Activated T-helper 1 cell treated with anti-CD3 and anti-CD28 coated beads, Interleukin-12 subunit alpha, Interleukin-12 subunit beta, Interleukin-2, Interleukin-4 antibody, amounts not matched to agents 30 ng/mL and 10 ng/mL and 1 ng/mL, durations not matched to agents 14 hours and 24 hours and 36 hours (primary cell): ENCODE measurements at regions not wholly inside any gene's neighbourhood (a gene's known extent, or its start where the extent isn't known, plus 50 kb on each side); places are given as distances from the start of the nearest gene placed in this dataset.
"Not testable (repeated sequence)": the region's sequence is repeated elsewhere in the genome, so short reads cannot be mapped to it uniquely, and the experiment has no call there.

ENCODE experiments used
- DNase-seq: peaks from one replicate; pipeline ENCODE4 v3.0.0; 2021; ENCODE audit warnings: low spot score
- H3K27ac Mint-ChIP-seq: one replicate; pipeline ENCODE4 v1.8.0; 2021; ENCODE audit warnings: mild to moderate bottlenecking, mixed read lengths
- H3K27me3 Mint-ChIP-seq: one replicate; pipeline ENCODE4 v1.8.0; 2022; ENCODE audit warnings: mild to moderate bottlenecking, moderate library complexity, mixed read lengths; ENCODE audit not compliant: insufficient read depth
- H3K36me3 Mint-ChIP-seq: one replicate; pipeline ENCODE4 v1.8.0; 2021; ENCODE audit warnings: low read depth, mixed read lengths
- H3K4me1 Mint-ChIP-seq: one replicate; pipeline ENCODE4 v1.8.0; 2021; ENCODE audit warnings: low read depth, mixed read lengths
- H3K4me3 Mint-ChIP-seq: one replicate; pipeline ENCODE4 v1.8.0; 2021; ENCODE audit warnings: mild to moderate bottlenecking, moderate library complexity, mixed read lengths
- H3K9me3 Mint-ChIP-seq: one replicate; pipeline ENCODE4 v1.8.0; 2021; ENCODE audit warnings: mixed read lengths
- intact Hi-C: fragments of 100-400 bp; cut with micrococcal nuclease; formaldehyde crosslinking; loops from one replicate; pipeline ENCODE4 v1.15.1; 2024

GRCh38 chr5:169531631-169532030 is 51.9 kb upstream of the SPDL1 start:
- Mint-ChIP-seq H3K4me3 (no peak overlapping the region), H3K36me3 (no peaks in the 10 kb centered on the region), H3K4me1 (no peaks in the 10 kb centered on the region), H3K27me3 (peaks cover 16% of the 10 kb centered on the region), H3K27ac (no peak overlapping the region), H3K9me3 (no peaks in the 10 kb centered on the region)
- intact Hi-C loops = no loop called here
- DNase-seq = no peak

- intact Hi-C loops = no loop called here
- no peaks in the 10 kb centered on the region for H3K9me3 Mint-ChIP-seq
- peaks cover 12% of the 10 kb centered on the region for H3K27me3 Mint-ChIP-seq
- H3K36me3 Mint-ChIP-seq = no peaks in the 10 kb centered on the region
- no peak for DNase-seq
- H3K4me3 Mint-ChIP-seq = no peak overlapping the region
- H3K4me1 Mint-ChIP-seq = no peaks in the 10 kb centered on the region
- no peak overlapping the region for H3K27ac Mint-ChIP-seq
These were observed 55.7 kb upstream of the SPDL1 start for GRCh38 chr5:169527863-169528262.

GRCh38 chr5:169527066-169527465 is 56.5 kb upstream of the SPDL1 start:
- no peaks in the 10 kb centered on the region for H3K4me1 Mint-ChIP-seq
- peaks cover 12% of the 10 kb centered on the region for H3K27me3 Mint-ChIP-seq
- H3K9me3 Mint-ChIP-seq = no peaks in the 10 kb centered on the region
- intact Hi-C loops = no loop called here
- no peak overlapping the region for H3K27ac Mint-ChIP-seq
- H3K4me3 Mint-ChIP-seq = no peak overlapping the region
- H3K36me3 Mint-ChIP-seq = no peaks in the 10 kb centered on the region
- no peak for DNase-seq

GRCh38 chr5:169522851-169523250 is 60.7 kb upstream of the SPDL1 start:
- DNase-seq = no peak
- Mint-ChIP-seq H3K4me1 (no peaks in the 10 kb centered on the region), H3K27me3 (peaks cover 12% of the 10 kb centered on the region), H3K36me3 (no peaks in the 10 kb centered on the region), H3K27ac (no peak overlapping the region), H3K4me3 (no peak overlapping the region), H3K9me3 (no peaks in the 10 kb centered on the region)
- intact Hi-C loops = no loop called here

- Mint-ChIP-seq H3K36me3 (no peaks in the 10 kb centered on the region), H3K4me3 (no peak overlapping the region), H3K27me3 (peaks cover 6% of the 10 kb centered on the region), H3K4me1 (no peaks in the 10 kb centered on the region), H3K27ac (no peak overlapping the region), H3K9me3 (no peaks in the 10 kb centered on the region)
- no peak for DNase-seq
- intact Hi-C loops = no loop called here
These were observed 62.1 kb upstream of the SPDL1 start for GRCh38 chr5:169521366-169521983.

- intact Hi-C loops = no loop called here
- H3K4me1 Mint-ChIP-seq = no peaks in the 10 kb centered on the region
- H3K36me3 Mint-ChIP-seq = no peaks in the 10 kb centered on the region
- no peak overlapping the region for H3K4me3 Mint-ChIP-seq
- DNase-seq = no peak
- H3K27me3 Mint-ChIP-seq = peaks cover 4% of the 10 kb centered on the region
- no peaks in the 10 kb centered on the region for H3K9me3 Mint-ChIP-seq
- no peak overlapping the region for H3K27ac Mint-ChIP-seq
These were observed 64.2 kb upstream of the SPDL1 start for GRCh38 chr5:169519358-169519757.

- intact Hi-C loops, H3K27ac Mint-ChIP-seq, H3K4me3 Mint-ChIP-seq, H3K36me3 Mint-ChIP-seq, H3K9me3 Mint-ChIP-seq, DNase-seq, H3K27me3 Mint-ChIP-seq, H3K4me1 Mint-ChIP-seq: not testable (repeated sequence)
These were observed 64.8 kb upstream of the SPDL1 start for GRCh38 chr5:169518779-169519178.

- Mint-ChIP-seq H3K4me3 (no peak overlapping the region), H3K36me3 (no peaks in the 10 kb centered on the region), H3K9me3 (no peaks in the 10 kb centered on the region), H3K27me3 (no peaks in the 10 kb centered on the region), H3K27ac (no peak overlapping the region), H3K4me1 (no peaks in the 10 kb centered on the region)
- DNase-seq = no peak
- intact Hi-C loops = no loop called here
These were observed 71.2 kb upstream of the SPDL1 start for GRCh38 chr5:169512385-169512784.

- H3K27me3 Mint-ChIP-seq = no peaks in the 10 kb centered on the region
- no peaks in the 10 kb centered on the region for H3K9me3 Mint-ChIP-seq
- no peak overlapping the region for H3K27ac Mint-ChIP-seq
- no peak overlapping the region for H3K4me3 Mint-ChIP-seq
- no peaks in the 10 kb centered on the region for H3K4me1 Mint-ChIP-seq
- no peak for DNase-seq
- no peaks in the 10 kb centered on the region for H3K36me3 Mint-ChIP-seq
- intact Hi-C loops = no loop called here
These were observed 71.9 kb upstream of the SPDL1 start for GRCh38 chr5:169511708-169512107.

GRCh38 chr5:169507051-169507450 is 76.5 kb upstream of the SPDL1 start:
- Mint-ChIP-seq H3K4me1 (no peaks in the 10 kb centered on the region), H3K27ac (no peak overlapping the region), H3K27me3 (peaks cover 16% of the 10 kb centered on the region), H3K4me3 (no peak overlapping the region), H3K9me3 (no peaks in the 10 kb centered on the region), H3K36me3 (no peaks in the 10 kb centered on the region)
- no peak for DNase-seq
- intact Hi-C loops = no loop called here

GRCh38 chr5:169503886-169504285 is 79.7 kb upstream of the SPDL1 start:
- intact Hi-C loops = no loop called here
- H3K4me3 Mint-ChIP-seq = no peak overlapping the region
- H3K36me3 Mint-ChIP-seq = no peaks in the 10 kb centered on the region
- H3K4me1 Mint-ChIP-seq = no peaks in the 10 kb centered on the region
- no peak overlapping the region for H3K27ac Mint-ChIP-seq
- no peak for DNase-seq
- H3K27me3 Mint-ChIP-seq = peaks cover 16% of the 10 kb centered on the region
- no peaks in the 10 kb centered on the region for H3K9me3 Mint-ChIP-seq

GRCh38 chr5:169499990-169500505 is 83.5 kb upstream of the SPDL1 start:
- intact Hi-C loops = no loop called here
- Mint-ChIP-seq H3K36me3 (no peaks in the 10 kb centered on the region), H3K4me3 (no peak overlapping the region), H3K27ac (no peak overlapping the region), H3K9me3 (no peaks in the 10 kb centered on the region), H3K4me1 (no peaks in the 10 kb centered on the region), H3K27me3 (peaks cover 11% of the 10 kb centered on the region)
- DNase-seq = no peak

GRCh38 chr5:169496878-169497277 is 86.7 kb upstream of the SPDL1 start:
- Mint-ChIP-seq H3K27ac (no peak overlapping the region), H3K9me3 (no peaks in the 10 kb centered on the region)

GRCh38 chr5:169494941-169495548 is 88.5 kb upstream of the SPDL1 start:
- intact Hi-C loops = no loop called here
- Mint-ChIP-seq H3K36me3 (no peaks in the 10 kb centered on the region), H3K27me3 (peaks cover 4% of the 10 kb centered on the region), H3K4me1 (no peaks in the 10 kb centered on the region), H3K27ac (no peak overlapping the region), H3K4me3 (no peak overlapping the region), H3K9me3 (no peaks in the 10 kb centered on the region)
- no peak for DNase-seq

More at GRCh38 chr5:169496878-169497277, 86.7 kb upstream of the SPDL1 start:
- intact Hi-C loops = no loop called here
- DNase-seq = no peak
- Mint-ChIP-seq H3K36me3 (no peaks in the 10 kb centered on the region), H3K27me3 (peaks cover 2% of the 10 kb centered on the region), H3K4me3 (no peak overlapping the region), H3K4me1 (no peaks in the 10 kb centered on the region)
